ENCODE measurements at regions not wholly inside any gene's neighbourhood (a gene's known extent, or its start where the extent isn't known, plus 50 kb on each side); places are given as distances from the start of the nearest gene placed in this dataset.

DNA sequence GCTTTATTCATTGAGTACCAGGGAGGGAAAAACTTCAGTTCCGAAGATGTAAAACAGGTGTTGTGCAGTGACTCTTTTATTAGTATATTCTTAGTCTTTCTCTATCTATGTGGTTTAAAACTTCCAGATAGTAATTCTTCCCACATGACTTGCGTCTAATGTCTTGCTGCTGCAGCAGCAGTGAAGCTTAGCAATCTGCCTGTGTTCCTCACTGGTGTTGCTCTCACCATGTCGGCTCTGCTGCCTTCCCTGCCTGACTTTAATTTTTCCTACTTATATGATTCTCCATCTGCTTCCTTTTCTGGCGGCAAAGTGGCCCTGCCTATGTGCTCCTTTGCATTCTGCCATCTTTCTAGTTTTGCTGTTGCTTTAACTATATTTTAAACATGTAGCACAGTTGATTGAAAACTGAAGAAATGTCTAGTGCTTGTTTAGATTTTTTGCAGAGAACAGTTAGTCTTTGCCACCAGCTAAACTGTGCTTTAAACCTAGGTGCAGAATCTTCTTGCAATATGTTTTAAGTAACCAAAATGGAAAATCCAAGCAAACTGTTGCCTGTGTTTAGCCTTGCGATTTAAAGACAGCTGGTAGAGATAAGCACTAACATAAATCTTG is 1934.2 kb upstream of the IGFBP7 start:
- Mint-ChIP-seq H3K9me3 (no peaks in the 10 kb centered on the region), H3K27ac (no peak overlapping the region), H3K4me3 (no peak overlapping the region), H3K27me3 (no peaks in the 10 kb centered on the region), H3K36me3 (ENCODE audit: low read depth) (no peaks in the 10 kb centered on the region), H3K4me1 (no peaks in the 10 kb centered on the region)
- CTCF ChIA-PET = no interaction called here
- no peak for DNase-seq
- POLR2A ChIA-PET = no interaction called here

DNA sequence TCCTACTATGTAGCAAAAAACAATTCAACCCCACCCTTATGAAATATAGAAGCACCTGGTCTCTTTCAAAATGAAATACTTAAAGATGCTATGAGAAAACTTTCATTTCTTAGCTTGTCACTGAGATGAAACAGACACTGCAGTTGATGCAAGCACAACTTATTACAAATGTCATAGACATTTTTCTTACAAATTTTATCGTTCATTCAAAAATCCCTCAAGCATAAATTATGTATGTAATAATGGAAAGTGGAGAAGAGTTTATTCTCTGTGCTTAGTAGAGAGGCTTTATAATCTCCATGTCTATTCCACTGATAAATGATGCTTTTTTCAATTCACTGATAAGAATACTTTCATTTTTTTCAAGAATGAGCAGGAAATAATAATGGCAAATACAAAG is 1943.9 kb upstream of the IGFBP7 start:
- no peak overlapping the region for H3K4me3 Mint-ChIP-seq
- H3K27ac Mint-ChIP-seq = no peak overlapping the region
- H3K9me3 Mint-ChIP-seq = peaks cover 8% of the 10 kb centered on the region
- ChIA-PET POLR2A (no interaction called here), CTCF (no interaction called here)
- DNase-seq = no peak
- no peaks in the 10 kb centered on the region for H3K36me3 Mint-ChIP-seq (ENCODE audit: low read depth)
- no peaks in the 10 kb centered on the region for H3K27me3 Mint-ChIP-seq
- H3K4me1 Mint-ChIP-seq = no peaks in the 10 kb centered on the region

DNA sequence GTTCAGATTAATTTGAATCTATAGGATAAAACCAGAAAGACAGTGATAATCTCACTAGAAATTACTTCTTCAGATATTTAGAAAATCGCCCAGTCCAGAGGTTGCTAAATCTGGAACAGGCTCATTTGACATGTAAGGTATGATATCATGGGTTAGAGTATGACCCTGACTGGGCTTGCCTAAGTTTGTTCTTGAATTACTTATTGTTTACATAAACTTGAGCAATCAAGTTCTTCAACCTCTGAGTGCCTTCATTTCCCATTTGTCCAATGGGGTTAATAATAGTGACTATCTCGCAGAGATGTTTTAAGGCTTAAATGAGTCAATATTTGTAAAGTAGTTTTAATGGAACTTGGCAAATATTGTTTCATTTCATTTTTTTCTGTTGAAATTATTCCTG is 1947.6 kb upstream of the IGFBP7 start:
- POLR2A ChIA-PET = no interaction called here
- DNase-seq = no peak
- no peak overlapping the region for H3K4me3 Mint-ChIP-seq
- peaks cover 1% of the 10 kb centered on the region for H3K9me3 Mint-ChIP-seq
- H3K27me3 Mint-ChIP-seq = no peaks in the 10 kb centered on the region
- H3K4me1 Mint-ChIP-seq = no peaks in the 10 kb centered on the region
- H3K36me3 Mint-ChIP-seq (ENCODE audit: low read depth) = no peaks in the 10 kb centered on the region
- CTCF ChIA-PET = no interaction called here
- H3K27ac Mint-ChIP-seq = no peak overlapping the region

DNA sequence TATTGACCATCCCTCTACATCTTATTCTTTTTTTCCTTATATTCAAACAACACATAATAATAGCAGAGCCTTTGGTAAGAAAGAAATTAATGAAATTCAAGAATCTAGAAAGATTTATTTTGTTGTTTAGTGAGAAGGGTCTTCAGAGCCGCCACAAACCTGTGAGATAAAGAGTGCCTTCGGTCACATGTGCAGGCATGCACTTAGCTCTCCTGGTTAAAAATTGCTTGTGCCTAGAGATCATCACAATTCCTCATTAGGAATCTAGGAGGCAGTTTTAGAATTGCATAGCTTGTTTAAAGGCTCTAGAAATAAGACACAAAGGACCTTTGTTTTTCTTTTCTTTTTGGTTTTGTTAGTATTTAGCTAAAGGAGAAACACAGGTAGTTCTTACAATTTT is 1948.4 kb upstream of the IGFBP7 start:
- DNase-seq = no peak
- no peaks in the 10 kb centered on the region for H3K4me1 Mint-ChIP-seq
- CTCF ChIA-PET = no interaction called here
- H3K9me3 Mint-ChIP-seq = peaks cover 3% of the 10 kb centered on the region
- no peaks in the 10 kb centered on the region for H3K36me3 Mint-ChIP-seq (ENCODE audit: low read depth)
- no peak overlapping the region for H3K4me3 Mint-ChIP-seq
- no peak overlapping the region for H3K27ac Mint-ChIP-seq
- H3K27me3 Mint-ChIP-seq = no peaks in the 10 kb centered on the region
- POLR2A ChIA-PET = no interaction called here

DNA sequence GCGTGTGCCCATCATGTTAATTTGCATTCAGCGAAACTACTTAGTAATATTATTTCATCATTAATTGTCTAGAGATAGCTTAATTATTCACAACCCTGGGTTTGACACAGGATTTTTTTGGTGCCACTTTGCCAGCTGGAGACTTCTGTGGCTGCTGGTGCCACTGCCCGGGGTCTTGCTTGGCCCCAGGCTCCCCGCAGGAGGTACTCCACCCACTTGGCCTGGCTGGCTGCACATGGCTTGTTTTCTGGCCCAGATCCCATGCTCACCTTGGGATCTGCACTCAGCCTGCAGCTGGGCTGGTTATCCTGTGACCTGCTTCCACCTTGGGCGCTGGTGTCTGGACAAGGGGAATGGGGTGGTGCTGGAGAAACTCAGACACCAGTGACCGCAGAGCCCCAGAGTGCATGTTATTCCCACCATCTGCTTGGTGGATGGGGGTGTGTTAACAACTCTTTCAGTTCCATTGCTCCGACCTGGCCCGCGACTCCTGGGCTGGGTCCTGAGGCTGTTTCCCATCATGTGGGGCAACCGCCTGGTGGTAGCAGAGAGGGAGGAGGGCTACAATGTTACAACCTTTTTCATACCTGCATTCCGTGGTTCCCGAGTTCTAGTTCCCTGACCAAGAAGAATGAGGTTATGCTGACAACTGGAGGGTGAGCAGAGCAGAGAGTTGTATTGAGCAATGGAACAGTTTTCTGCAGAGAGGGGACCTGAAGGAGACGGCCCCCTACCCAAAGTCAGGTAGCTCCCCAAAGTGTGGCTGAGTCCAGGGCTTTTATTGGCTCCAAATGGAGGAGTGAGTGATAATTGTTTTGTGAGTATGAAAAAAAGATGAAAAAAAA is 1950.0 kb upstream of the IGFBP7 start:
- no peak overlapping the region for H3K27ac Mint-ChIP-seq
- ChIA-PET POLR2A (no interaction called here), CTCF (no interaction called here)
- no peak for DNase-seq
- H3K4me3 Mint-ChIP-seq = no peak overlapping the region
- no peaks in the 10 kb centered on the region for H3K4me1 Mint-ChIP-seq
- H3K9me3 Mint-ChIP-seq = peaks cover 5% of the 10 kb centered on the region
- H3K36me3 Mint-ChIP-seq (ENCODE audit: low read depth) = no peaks in the 10 kb centered on the region
- no peaks in the 10 kb centered on the region for H3K27me3 Mint-ChIP-seq

DNA sequence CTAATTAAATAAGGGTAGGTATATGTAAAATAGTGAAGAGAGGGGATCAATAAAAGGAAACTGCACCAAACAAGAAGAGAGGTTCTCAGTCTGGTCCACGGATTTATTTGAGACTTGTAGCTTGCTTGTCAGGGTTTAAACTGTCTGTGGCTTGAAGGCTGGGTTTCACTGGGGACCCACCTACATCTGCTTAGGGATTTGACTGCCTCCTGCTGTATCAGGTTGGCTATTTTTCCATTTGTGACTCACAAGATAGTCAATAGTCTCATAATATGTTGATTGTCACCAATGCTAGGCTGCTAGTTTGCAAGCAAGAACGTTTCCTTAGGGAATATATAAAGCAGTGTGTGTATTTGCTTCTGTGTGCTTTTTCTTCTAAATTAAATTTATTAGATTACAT is 1950.7 kb upstream of the IGFBP7 start:
- peaks cover 8% of the 10 kb centered on the region for H3K9me3 Mint-ChIP-seq
- POLR2A ChIA-PET = no interaction called here
- no peak for DNase-seq
- CTCF ChIA-PET = no interaction called here
- no peaks in the 10 kb centered on the region for H3K4me1 Mint-ChIP-seq
- no peaks in the 10 kb centered on the region for H3K27me3 Mint-ChIP-seq
- no peak overlapping the region for H3K4me3 Mint-ChIP-seq
- H3K27ac Mint-ChIP-seq = no peak overlapping the region
- H3K36me3 Mint-ChIP-seq (ENCODE audit: low read depth) = no peaks in the 10 kb centered on the region

DNA sequence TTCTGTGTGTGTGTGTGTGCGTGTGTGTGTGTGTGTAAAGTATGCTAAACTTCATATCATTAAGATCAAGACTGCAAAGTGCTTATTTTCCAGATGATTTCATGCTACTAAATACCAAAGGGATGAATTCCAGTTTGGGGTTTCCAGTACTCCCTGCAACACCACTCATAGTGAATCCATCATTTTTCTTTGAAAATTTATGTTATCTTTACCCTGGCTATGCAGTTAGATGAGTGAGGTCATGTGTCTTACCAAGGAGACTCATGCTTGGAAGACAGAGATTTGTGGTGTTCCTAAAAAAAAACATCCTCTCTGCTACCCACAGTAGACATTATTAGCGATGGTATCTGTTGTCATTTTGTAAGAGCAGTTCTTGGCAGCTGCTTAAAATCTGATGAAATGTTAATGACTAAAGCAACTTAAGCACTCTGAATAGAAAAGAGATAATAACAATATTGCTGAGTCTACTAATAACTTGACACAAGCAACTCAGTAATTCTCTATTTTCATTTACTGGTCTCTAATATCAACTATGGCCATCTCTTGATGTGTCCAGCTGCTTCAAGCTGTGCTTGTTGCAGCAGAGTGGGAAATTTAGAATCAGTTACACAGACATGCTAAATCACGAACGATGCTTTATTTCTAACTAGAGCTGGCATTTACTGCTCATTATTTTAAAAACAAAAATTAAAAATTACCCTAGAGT is 1953.0 kb upstream of the IGFBP7 start:
- Mint-ChIP-seq H3K27me3 (no peaks in the 10 kb centered on the region), H3K36me3 (ENCODE audit: low read depth) (no peaks in the 10 kb centered on the region), H3K4me3 (no peak overlapping the region), H3K4me1 (no peaks in the 10 kb centered on the region), H3K9me3 (peaks cover 8% of the 10 kb centered on the region), H3K27ac (no peak overlapping the region)
- ChIA-PET POLR2A (no interaction called here), CTCF (no interaction called here)
- DNase-seq = no peak

DNA sequence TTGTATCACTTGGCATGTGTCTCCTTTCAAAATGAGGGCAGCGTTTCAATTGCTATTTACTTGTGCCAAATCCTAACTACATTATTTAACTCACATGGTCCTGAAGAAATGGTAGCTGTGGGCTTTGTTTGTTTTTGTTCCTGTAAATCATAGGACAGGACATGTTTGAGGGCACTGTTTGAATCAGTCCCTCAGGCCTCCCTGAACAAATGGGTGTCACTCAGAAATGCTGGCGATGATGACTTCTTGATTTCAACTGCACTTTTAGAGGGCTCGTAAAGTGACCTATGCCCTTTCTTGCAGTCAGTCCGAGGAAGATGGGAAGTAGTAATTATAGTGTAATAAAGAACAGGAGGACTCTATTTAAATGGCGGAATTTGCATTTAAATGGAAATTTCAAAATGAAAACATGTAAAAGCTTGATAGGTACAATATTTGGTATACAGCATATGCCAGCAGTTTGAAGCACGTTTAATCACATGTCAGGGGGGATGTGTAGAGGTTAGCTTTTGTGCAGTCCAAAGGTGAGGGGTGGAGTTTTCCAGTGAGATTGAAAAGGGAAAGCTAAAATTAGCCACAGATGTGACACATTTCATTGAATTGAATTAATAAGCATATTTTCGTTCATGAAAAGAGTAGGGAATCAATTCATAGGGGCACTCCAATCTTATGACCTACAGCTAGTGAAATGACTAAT is 1958.7 kb upstream of the IGFBP7 start:
- POLR2A ChIA-PET = no interaction called here

DNA sequence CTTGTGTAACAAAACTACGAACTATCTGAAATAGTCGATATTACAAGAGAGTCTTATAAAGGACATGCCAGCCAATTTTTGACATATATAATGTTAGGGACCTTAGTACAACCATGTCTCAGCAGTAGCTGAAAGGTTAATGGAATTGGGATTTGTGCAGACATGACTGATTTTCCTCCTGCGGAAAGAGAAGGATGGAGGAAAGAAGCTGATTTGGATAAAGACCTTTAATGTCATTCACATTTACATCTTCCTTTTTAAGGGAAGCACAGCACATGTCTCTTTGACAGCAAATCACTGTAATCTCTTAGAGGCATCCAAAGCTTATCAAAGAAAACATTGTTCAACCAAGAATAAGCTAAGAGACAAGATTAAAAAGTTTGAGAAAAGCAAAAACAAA is 1976.2 kb upstream of the IGFBP7 start:
- Mint-ChIP-seq H3K27me3 (no peaks in the 10 kb centered on the region), H3K9me3 (peaks cover 4% of the 10 kb centered on the region), H3K4me1 (no peaks in the 10 kb centered on the region), H3K36me3 (ENCODE audit: low read depth) (no peaks in the 10 kb centered on the region), H3K27ac (no peak overlapping the region), H3K4me3 (no peak overlapping the region)
- ChIA-PET POLR2A (no interaction called here), CTCF (no interaction called here)
- DNase-seq = no peak

More for the DNA sequence above, 1958.7 kb upstream of the IGFBP7 start:
- CTCF ChIA-PET = no interaction called here
- H3K4me3 Mint-ChIP-seq = no peak overlapping the region
- H3K4me1 Mint-ChIP-seq = no peaks in the 10 kb centered on the region
- H3K36me3 Mint-ChIP-seq (ENCODE audit: low read depth) = no peaks in the 10 kb centered on the region
- no peak overlapping the region for H3K27ac Mint-ChIP-seq
- H3K9me3 Mint-ChIP-seq = peaks cover 4% of the 10 kb centered on the region
- no peaks in the 10 kb centered on the region for H3K27me3 Mint-ChIP-seq
- no peak for DNase-seq

DNA sequence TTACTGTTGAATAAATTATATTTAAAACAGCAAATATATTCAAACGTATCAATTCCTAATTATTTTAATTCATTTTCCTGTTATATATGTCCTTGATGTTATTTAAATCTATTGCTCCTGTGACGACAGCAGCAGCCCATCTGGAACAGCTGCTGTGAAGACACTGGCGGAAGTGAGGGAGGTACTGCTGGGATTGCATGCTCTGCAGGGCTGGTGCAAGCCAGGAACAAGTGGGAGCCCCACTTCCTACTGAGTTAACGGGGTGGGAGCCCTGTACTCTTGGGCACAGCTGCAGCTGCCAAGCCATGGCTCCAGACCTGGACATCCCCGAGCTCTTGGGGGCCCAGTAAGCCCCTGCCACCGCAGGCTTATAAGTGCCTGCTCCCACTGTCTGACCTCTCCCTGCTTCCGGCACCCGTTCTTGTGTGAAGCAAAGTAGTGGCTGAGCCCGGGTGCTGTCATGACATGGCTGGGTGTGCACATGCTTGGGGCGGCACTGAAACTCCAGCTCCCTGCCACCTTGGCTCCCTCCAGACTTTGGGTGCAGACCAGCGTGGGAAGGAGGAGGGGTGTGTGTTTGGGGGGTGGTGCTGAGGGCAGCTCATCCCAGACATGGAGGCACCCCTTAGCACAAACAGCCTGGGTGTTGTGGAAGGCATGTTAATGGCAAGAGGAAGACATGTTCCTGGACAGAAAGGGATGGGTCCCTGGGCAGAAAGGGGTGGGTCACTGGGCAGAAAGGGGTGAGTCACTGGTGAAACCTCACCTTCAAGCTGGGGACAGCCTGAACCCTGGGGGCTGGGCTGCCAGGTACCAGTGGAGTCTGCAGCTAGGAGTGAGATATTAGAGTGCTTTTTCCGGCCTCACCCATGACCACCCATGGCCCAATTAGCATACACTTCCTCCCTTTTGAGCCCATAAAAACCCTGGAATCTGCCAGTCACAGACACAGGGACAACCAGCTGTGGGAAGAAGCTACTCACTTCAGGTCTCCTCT is 1981.3 kb upstream of the IGFBP7 start:
- no peak overlapping the region for H3K27ac Mint-ChIP-seq
- H3K4me1 Mint-ChIP-seq = no peaks in the 10 kb centered on the region
- no peaks in the 10 kb centered on the region for H3K27me3 Mint-ChIP-seq
- no peaks in the 10 kb centered on the region for H3K36me3 Mint-ChIP-seq (ENCODE audit: low read depth)
- no peak overlapping the region for H3K4me3 Mint-ChIP-seq
- POLR2A ChIA-PET = no interaction called here
- H3K9me3 Mint-ChIP-seq = peaks cover 4% of the 10 kb centered on the region
- CTCF ChIA-PET = interaction anchor here (0.5 kb wide), 1 partner anchor 547 kb away, joined by 3 read pairs; no protein-coding TSS in a partner anchor
- no peak for DNase-seq

DNA sequence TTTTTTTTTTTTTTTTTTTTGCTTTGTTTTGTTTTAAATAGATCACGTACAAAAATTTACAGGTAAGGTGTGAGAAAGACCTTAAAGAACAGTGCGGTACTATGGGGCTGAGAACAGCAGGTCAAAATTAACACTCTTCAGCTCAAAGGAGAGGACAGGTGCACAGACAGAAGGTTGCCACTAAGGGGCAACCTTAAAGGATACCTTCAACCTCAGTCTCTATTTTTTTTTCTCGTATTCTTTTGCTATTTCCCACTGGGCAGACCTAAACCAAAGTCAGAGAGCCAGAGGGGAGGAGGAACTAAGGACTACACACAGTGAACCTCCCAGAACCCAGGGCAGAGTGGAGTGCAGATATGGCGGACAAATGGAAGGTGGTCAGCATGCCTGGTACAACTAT is 1984.3 kb upstream of the IGFBP7 start:
- CTCF ChIA-PET = no interaction called here
- no peaks in the 10 kb centered on the region for H3K27me3 Mint-ChIP-seq
- no peak for DNase-seq
- H3K9me3 Mint-ChIP-seq = peaks cover 6% of the 10 kb centered on the region
- POLR2A ChIA-PET = no interaction called here
- H3K27ac Mint-ChIP-seq = no peak overlapping the region
- H3K36me3 Mint-ChIP-seq (ENCODE audit: low read depth) = no peaks in the 10 kb centered on the region
- no peaks in the 10 kb centered on the region for H3K4me1 Mint-ChIP-seq
- no peak overlapping the region for H3K4me3 Mint-ChIP-seq

DNA sequence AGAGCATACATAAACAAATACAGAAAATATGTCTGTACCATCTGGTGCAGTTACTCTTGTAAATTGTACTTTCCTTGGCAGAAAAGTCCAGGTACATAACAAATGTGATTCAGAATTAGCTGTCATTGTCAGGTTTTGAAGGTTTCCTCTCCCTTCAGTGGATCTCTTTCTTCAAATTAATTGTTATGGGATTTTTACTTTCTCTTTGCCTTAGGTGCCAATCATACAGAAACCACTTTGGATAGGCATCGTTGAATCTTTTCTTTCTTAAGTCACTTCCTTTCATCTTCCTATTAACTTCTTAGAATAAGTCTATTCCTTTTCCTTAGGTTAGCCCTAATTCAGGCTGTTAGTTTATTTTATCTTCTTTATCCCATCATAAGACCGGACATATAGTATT is 1992.1 kb upstream of the IGFBP7 start:
- Mint-ChIP-seq H3K27me3 (no peaks in the 10 kb centered on the region), H3K4me1 (no peaks in the 10 kb centered on the region), H3K27ac (no peak overlapping the region), H3K9me3 (peaks cover 5% of the 10 kb centered on the region), H3K4me3 (no peak overlapping the region), H3K36me3 (ENCODE audit: low read depth) (no peaks in the 10 kb centered on the region)
- no peak for DNase-seq
- POLR2A ChIA-PET = no interaction called here
- CTCF ChIA-PET = no interaction called here
